GM19043 (cell line): ENCODE measurements at regions not wholly inside any gene's neighbourhood (a gene's known extent, or its start where the extent isn't known, plus 50 kb on each side); places are given as distances from the start of the nearest gene placed in this dataset.
"Not testable (repeated sequence)": the region's sequence is repeated elsewhere in the genome, so short reads cannot be mapped to it uniquely, and the experiment has no call there.

ENCODE experiments used
- ATAC-seq: cut with Tn5 transposase; IDR thresholded peaks from one replicate; pipeline ENCODE4 v1.9.1; 2021; ENCODE audit warnings: low read depth; ENCODE audit not compliant: unreplicated experiment

GRCh38 chr3:107212618-107213017 is 164.6 kb upstream of the CCDC54 start:
- no peak for ATAC-seq

DNA sequence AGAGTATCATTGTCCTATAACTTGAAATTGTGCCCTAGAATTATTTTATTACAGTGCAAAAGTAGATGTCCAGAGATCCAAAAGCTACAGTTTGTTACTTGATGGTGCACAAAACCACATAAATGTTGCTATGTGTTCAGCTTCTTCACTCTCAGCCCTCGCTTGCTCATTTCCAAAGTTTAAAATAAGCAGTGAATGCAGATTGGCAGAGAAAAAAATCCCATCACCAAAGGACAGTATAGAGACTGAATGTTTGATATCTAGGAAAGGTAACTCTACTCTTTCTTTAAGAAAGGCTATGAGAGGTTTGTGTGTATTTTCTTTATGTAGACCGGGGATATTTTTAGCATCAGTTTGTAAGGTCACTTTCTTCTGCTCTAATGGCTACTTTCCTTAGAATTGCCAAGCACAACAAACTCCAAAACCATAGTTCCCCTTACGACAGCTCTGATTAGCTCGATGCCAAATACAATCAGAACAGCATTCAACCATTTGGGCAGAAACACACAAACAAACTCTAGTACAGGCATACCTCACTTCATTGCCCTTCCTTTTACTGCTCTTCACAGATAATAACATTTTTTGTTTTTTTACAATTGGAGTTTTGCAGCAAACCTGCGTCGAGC is 164.1 kb upstream of the CCDC54 start:
- ATAC-seq: no peak

DNA sequence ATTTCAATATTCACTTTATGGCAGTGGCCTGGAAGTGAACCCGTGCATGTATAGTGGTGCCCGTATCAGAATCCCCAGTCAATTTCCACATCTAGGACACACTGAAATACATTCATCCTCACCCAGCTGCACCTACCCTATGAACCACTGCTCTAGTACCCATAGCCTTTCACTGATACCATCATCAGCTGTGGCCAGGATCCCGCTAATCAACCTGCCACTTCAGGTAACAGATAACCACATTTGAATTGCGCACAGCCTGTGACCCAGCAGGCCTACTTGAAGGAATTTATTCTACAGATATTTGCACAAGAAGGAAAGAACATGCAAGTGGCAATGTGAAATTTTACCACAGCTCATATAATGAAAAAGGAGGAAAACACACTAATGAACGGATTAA is 161.0 kb upstream of the CCDC54 start:
- ATAC-seq: no peak

DNA sequence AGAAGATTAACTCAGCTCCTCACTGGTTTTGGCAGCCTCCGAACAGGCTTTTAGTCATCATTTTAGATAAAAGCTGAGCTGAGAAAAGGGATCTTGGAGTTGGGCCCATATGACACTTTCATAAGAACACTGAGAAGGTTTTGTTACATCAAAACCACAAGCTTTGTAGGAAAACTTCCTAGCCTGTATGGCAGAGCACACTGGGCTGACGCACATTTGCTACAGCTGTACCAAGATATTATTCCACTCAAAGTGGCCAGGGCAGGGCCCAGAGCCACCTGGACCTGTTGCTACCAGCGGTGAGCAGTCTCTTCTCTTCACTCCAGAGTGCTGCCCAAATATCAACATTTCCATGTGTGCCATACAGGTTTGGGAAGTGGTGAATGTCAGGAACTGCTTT is 160.5 kb upstream of the CCDC54 start:
- no peak for ATAC-seq

DNA sequence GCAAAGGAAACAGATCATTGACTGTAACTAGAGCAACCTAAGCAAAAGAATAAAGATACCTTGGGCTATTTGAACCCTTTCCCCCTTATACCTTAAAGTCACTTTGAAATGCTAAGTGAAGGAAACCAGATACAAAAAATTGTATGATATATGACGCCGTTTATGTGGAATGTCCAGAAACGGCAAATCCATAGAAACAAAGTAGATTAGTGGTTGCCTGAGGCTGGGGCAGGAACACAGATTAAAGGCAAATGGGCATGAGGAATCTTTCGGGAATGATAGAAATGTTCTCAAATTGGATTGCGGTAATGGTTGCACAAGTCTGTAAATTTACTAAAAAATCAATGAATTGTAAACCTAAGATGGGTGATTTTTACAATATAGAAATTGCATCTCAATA is 160.1 kb upstream of the CCDC54 start:
- no peak for ATAC-seq

DNA sequence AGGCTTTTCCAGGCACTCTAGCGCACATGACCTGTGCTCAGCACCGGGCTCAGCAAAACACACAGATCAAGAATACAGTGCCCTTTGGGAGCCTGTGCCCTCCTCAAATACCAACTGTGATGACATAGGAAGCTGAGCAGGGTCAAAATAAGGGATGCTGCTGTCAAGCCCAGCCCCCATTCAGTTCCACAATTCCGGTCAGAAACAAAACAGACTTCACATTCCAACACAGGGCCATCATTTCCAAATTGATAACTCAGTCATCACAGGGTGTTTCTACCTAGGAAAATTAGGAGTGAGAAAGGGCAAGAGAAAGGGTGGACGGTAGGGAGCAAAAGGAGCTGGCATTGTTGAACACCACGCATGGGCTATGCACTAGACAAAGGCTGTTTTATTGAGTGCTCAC is 158.4 kb upstream of the CCDC54 start:
- ATAC-seq: no peak

GRCh38 chr3:107220538-107220937 is 156.7 kb upstream of the CCDC54 start:
- ATAC-seq: no peak

- no peak for ATAC-seq
Observed at GRCh38 chr3:107221856-107222255, 155.4 kb upstream of the CCDC54 start.

DNA sequence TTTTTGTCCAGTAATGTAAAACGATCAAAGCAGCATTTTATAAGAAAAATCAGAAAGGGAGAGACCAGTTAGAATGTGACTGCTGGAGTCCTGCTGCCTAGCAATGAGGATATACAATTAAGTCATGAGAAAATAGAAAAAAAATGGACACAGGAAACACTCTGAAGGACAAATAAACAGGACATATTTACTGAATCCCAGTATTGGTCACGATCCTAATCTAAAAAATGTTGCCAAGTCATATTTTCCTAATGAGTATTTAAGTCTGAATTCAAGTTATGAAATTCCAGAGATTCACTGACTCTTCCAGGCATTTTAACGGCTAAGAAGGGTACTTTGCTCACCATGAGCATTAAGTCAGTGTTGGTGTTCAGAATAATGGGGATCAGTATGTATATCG is 154.3 kb upstream of the CCDC54 start:
- ATAC-seq: no peak

- ATAC-seq: no peak
Observed at GRCh38 chr3:107224026-107224596, 153.1 kb upstream of the CCDC54 start.

DNA sequence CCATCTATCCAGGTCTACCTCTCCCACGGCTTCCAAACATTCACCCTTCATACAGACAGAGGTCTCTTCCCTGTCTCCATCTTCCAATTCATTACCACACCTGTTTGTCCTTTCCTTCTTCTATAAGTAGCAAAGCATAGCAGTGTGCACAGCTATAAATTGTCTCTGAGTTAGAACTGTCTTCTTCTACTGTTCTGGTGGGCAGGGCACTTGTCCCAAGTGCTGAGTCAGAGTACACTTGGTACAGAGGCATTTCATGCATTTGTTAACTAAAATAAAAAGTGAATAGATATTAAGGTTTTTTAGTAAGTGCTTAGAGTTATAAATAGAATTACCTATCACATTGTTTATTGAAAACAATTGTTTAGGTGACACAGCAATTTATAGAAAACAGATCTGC is 150.1 kb upstream of the CCDC54 start:
- ATAC-seq: no peak

GRCh38 chr3:107233877-107234276 is 143.4 kb upstream of the CCDC54 start:
- not testable (repeated sequence) for ATAC-seq

GRCh38 chr3:107235193-107235927 is 141.9 kb upstream of the CCDC54 start:
- ATAC-seq: no peak

DNA sequence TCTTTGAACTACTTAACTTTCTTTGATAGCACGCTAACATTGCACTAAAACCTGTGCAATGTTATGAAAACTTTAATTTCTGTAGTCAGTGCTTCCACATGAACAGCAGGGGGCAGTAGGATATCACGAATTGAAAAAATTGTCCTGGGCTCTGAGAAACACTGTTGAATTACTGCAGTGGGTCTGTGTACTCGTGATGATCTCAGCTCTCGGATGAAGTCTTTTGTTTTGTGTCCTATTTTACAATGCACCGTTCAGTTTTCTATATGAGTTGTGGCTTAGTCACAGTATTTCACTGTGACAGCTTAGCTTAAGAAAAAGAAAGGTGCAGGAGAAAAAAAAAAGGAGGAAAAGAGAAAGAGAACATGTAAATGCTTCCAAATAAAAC is 141.3 kb upstream of the CCDC54 start:
- ATAC-seq: peak; percentile 56

- no peak for ATAC-seq
Observed at GRCh38 chr3:107236655-107237337, 140.4 kb upstream of the CCDC54 start.

GRCh38 chr3:107238787-107239186 is 138.5 kb upstream of the CCDC54 start:
- ATAC-seq: no peak

DNA sequence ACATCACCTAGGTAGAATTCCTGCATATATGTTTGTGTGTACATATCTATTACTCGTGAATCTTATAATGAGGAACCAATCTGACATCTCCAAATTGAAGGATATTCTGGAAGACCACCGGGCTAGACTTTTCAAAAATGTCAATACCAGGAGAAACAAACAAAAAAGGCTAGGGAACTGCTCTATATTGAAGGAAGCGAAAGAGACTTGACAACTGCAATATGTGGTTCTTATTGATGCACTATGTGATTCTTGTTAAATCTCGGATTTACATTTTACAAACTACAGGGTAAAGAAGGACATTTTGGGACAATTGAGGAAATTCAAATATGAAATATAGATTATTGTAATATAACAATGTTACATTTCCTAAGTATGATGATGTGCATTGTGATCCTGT is 137.5 kb upstream of the CCDC54 start:
- ATAC-seq: no peak

GRCh38 chr3:107240183-107241091 is 136.8 kb upstream of the CCDC54 start:
- peak; percentile 84 for ATAC-seq

DNA sequence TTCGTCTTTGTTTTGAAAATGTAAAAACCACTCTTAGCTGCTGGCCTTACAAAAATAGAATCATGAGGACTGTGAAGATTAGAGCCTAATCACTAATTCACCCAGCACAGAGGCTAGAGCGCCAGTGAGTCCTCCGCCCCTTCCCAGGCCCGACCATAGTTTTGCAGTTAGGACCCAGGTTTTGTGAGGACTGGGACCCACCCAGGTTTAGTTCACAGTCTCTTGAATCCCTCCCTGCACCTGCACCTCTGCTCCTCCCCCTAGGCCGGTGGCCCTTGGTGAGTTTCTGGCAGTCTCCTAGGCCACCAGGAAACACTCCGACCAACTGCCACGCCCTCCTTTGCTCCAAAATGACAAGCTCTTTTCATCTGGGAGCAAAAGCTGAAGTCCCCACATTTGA is 136.0 kb upstream of the CCDC54 start:
- ATAC-seq: peak; percentile 25

DNA sequence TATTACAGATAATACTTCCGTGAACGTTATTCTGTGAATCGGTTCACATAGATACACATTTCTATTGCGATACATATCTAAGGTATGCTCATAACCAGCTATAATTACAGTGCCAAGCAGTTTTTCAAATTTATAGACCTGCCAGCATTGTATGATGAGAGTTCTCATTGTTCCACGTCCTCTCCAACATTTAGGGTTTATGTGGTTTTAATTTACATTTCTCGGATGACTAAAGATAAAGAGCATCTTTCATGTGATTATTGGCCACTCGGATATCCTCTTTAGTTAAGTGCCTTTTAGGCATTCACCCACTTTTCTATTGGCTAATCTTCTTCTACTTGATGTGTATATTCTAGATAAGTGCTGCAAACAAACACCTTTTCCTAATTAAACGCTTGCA is 134.7 kb upstream of the CCDC54 start:
- no peak for ATAC-seq

DNA sequence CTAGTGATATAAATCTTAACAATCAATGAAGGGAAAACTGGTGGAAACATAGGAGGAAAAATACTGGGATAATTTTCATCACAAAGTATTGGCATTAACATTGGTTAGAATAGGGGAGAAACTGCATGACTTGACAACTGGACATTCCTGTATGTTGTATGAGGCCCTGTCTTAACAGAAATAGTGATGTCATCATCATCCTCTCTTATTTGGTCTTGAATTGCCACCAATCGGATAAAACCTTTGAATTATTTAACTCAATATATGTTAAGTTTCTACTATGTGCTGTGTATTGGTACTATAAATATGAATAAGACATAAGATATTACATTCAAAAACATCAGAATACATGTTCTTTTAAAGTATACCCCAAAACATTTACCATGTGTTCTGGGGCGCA is 130.1 kb upstream of the CCDC54 start:
- no peak for ATAC-seq
